ENCODE measurements at regions not wholly inside any gene's neighbourhood (a gene's known extent, or its start where the extent isn't known, plus 50 kb on each side); places are given as distances from the start of the nearest gene placed in this dataset.
"Not testable (repeated sequence)": the region's sequence is repeated elsewhere in the genome, so short reads cannot be mapped to it uniquely, and the experiment has no call there.

DNA sequence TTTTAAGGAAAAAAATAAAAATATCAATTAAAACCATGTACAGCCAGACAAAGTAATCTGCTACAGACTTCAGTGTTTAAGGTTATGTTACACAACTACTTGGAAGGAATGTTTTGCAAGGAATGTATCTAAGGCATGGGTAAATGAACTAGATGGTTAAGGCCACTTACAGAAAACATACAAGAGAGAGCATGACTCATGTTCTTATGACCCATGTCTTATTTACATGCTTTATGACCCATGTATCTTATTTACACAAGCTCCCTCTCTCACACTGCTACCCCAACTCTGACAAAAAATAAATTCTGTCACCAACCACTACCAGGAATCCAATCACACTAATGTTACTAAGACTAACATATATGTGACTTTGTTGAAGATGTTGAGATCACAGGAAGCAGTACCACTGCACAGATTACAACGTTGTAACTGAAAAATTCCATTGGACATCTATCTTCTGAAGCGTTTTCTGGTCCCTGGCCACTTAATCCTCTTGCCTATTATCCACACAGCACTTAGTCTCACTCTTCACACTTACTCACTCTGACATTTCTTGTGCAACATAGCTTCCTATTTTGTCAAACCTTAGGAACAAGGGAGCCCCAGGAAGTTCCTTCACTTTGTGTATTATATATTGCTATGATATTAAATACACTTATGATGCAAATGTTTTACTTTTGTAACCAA, 1630.1 kb upstream of the C9orf72 start:
- no peak for DNase-seq

DNA sequence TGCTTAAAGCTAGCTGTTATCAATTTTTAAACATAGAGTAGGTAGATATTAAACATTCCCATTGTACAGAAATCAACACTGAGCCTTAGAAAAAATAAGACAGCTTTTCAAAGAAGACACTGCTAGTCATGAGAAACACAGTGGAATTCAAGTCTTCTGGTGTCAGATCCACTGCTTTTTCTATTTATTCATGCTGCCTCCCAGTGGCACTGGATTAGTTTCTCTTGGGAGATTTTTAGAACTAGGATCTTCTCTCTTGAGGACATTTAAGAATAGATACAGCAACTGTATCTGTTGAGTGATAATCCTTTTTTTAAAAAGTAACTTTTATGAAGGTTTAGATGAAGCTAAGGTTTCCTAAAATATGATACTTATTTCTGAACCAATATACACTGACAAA, 1635.4 kb upstream of the C9orf72 start:
- DNase-seq, result no peak

DNA sequence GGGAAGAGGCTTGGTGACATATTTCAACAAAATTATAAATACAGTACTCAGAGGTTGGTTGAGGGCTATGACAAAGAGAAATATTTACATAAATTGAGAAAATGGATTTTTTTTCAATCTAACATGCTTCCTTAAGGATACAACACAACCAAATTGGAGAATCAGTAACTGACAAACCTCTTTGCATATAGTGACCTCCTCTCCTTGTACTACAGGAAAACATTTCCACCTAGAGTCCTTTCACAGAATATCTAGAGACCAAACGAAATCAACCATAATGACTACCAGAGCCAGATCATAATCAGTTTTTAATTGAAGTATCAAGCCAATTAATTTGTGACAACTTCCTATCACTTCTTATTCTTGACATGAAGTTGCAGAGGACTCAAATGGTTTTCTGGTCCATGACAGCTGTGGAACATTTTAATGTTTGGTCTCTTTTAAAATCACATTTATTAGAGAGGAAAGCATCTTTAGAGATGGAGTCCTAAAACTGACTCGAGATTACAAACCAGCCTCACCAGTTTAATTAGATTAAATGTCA, 1636.5 kb upstream of the C9orf72 start:
- no peak for DNase-seq

DNA sequence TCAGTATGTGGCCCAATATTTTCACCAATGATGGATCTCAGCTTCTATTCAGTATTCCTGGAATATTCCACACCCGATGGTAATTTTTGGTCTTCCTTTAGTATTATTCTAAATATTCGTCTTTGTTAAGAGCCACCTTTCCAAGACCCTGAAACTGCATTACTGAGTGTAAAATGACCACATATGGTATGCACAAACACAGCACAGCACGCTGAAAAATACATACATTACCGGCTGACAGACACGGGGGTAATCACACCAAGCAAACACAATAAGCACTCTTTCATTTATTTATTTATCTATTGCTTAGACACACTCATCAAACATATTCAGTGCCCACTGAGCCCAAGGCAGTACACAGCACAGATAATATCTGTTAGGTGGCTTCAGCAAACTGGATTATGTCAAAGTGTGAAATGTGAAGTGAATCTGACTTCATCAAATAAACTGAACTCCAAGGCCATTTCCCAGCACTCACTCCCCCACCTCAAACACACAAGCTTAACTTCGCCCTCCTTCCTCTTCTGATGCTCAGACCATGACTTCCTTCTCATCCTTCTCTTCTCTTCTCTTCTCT, 1637.8 kb upstream of the C9orf72 start:
- no peak for DNase-seq

DNA sequence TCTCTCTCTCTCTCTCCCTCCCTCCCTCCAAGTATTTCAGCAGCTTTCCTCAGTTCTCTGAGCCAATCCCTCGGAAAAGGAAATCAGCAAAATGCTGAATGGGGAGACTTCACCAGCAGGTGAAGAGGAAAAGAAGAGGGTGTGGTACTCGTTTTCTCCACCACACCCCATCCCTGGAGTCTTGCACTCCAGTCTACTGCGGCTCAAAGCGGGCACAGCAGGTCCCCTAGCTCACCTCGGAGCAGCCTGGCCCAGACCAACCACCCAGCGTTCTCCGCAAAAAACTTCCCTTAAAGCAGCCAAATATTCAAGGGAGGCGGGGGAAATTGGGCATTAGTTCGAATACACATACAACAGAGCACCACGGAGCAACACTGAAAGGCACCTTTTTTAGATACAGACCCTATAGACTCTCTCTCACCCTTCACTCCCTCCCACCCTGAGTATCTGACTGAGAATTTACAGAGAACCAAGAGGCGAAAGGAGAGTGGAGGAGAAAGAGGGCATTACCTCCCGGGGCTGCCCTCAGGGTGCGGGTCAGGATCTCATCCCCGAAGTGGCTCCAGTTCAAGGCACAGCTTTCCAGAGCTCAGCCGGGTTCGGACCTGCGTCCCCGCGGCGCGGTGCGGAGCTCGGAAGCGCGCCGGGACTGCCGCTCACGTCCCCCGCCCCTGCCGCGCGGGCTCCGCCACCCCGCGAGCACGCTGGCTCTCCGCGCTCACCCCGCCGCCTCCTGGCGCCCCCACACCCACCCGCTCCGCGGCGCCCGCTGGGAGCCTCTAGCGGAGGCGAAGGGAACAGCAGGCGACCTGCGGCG, 1638.5 kb upstream of the C9orf72 start:
- DNase-seq, result peak; percentile 77

DNA sequence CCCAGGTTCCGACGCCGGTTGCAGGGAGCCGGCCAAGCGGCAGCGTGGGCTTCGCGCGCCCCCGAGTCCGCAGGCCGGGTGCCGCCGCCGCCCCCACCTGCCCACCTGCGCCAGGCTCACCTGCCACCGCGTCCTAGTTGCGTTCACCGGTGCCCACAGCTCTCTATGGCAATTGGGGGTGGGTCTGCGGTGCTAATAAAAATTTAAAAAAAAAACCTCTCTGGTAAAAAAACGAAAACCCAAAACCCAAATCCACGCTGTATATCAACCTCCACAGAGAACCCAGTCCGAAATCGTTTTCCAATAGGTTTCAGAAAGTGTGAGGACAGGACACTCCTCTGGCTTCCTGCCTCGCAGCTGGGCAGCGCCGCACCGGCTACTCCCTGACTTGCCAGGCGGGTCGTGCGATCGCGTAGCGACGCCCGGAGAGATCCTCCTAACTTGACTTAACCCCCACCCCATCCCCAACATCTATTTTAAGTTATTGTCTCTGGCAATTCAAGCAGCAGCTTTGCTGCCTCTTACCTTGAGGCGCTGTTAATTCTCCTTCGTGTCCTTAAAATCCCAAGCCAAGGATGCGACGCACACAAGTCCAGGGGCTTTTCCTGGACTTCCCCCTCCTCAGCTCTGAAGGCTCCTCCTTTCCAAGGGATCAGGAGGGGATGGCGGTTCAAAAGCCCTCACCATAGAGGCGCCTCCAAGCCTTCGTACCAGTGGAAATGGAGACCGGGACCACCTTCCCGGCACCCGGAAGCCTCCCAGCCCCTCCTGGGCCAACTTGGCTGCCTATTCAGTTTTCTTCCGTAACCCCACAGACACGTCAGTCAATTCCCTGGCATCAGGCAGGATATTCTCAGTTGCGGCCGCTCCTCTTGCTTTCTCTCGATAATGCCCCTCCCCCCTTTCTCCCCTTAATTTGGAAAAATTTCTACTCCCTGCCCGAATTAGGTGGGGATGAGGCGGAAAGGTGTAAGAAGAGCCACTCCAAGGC, 1639.4 kb upstream of the C9orf72 start:
- peak; percentile 51 for DNase-seq

DNA sequence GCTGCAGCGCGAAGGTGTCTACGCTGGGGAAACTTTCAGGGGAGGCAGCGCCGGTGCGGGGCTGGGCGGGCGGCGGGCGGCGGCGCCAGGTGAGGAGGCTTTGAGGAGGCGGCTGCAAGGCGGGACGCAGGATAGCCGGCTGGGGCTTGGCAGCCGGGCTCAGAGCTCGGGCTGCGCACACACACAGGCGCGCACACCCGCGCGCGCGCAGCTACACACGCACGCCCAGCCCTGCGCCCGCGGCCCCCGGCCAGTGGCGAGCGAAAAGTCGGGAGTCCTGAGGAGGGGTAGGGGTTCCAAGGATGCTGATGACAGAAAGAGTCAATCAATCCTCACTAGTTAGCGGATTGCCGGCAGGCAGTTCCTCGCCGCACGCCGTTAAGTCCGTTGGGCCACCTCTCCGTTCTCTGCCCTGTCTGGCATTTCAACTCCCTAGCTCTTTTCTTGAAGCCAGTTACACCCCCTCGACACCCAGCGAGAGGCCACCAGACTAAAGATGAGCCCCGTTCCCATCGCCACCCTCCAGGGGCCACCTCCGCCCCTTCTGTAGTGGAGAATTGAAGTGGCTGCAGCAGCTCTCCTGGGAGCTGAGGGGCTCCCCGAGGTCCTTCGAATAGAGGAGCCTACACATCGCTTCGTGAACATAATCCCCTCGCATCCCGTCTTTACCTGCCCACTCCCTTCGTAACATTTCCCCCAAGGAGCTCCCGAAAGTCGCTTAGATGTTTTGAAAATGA, 1640.3 kb upstream of the C9orf72 start, which contains the start of gene LINGO2:
LINGO2 (minus strand) TSS at position 185 of the 737 bp plus-strand sequence.
- DNase-seq, result peak; percentile 49

DNA sequence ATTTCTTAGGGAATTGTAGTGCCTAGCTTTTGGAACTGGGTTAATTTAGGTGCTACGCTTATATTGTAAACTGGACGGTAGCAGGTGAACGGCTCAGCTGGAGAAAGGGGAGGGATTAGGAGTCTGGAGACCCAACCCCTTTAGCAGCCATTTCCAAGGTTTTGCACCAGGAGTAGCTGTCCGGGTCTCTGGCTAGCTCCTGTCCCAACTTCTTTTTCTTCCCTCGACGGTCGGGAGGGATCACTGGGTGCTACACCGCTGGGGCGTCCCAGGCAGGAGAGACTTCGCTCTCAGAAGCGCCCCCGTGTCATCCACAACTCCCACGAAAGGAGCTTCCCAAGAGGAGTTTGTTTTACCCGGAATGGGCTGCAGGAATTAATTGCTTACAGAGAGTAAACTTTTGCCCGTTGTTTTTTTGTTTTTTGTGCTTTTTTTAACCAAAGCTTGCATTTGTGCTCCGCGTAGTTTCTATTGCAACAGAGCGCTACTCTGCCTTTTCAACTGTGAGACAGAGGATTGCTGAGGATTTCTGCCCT, 1640.9 kb upstream of the C9orf72 start:
- DNase-seq, result no peak

DNA sequence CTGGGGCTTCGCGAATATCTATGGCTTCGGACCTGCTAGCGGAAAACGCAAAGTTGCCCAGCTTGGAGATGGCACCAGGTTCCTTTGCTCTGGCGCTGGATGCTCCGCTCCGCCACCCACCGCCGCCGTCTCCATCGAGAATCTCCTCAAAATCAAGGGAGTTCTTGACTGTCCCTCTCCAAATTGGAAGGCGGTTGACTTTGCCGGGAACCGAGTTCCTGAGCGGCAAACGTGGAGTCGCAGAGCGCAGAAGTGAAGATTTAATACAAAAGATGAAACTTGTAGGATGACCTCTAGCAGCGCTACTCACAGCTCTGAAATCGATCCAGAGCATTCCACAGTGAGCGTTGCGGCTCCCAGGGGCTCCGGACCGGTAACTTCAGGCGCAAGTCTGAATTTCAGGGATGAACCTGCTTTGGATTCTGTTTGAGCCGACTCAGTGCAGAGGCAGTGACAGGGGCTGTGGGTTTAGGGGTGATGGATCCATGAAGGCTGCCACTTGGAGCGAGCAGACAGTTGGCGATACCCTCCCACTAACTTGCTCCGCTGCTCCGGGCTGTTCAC, 1641.5 kb upstream of the C9orf72 start:
- DNase-seq, result no peak

DNA sequence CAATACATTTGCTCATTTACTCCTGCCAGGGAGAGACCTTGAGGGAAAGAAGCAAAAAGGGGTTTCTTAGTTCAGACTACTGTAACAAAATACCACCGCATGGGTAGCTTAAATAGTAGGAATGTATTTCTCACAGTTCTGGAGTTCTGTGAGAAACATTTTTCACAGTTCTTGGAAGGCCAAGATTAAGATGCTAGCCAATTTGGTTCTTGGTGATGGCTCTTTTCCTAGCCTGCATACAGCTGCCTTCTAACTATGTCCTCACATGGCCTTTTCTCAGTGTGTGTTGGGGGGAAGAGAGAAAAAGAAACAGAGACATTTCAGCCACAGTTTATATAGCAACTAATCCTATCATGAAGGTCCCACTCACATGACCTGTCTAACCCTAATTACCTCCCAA, 1644.7 kb upstream of the C9orf72 start:
- DNase-seq, result no peak

DNA sequence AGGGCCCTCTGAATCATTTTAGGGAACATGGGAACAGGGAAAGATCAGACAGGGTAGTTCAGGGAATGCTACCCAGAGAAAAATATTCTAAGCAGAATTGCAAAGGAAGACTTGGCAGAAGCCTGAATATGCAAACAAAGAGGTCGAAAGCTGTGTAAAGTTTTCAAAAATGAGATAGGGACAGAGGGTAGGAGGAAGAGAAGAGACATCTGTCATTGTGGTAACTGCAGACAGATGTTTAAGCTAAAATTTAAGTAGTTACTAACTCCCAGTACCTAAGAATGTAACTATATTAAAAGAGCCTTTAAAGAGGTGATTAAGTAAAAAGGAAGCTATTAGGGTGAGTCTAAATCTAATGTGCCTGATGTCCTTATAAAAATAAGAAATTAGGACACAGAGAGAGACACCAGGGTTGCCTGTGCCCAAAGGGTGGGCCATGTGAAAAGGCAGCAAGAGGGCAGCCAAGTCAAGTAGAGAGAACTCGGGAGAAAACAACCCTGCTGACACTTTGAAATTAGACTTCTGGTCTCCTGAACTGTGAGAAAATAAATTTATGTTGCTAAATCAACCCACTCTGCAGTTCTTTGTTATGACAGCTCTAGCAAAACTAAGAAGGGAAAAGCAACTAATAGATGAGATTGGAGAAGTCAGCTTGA, 1647.4 kb upstream of the C9orf72 start:
- DNase-seq, result no peak

DNA sequence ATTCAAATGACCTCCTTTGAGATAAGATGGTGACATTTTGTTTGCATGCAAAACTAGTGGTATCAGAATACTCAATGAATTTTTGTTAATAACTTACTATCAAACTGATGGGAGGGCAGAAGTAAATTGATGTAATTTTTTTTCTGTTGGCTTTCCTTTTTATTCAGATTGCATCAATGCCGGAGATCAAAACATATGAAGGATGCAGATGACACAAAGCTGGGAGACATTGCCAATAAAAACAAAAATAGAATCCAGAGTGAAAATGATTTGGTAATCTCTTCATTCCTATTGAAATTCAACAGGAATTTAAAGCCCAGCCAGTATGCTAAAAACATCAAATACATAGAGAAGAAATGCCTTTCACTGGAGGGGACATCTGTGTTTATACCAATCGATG, 1655.3 kb upstream of the C9orf72 start:
- DNase-seq, result no peak

DNA sequence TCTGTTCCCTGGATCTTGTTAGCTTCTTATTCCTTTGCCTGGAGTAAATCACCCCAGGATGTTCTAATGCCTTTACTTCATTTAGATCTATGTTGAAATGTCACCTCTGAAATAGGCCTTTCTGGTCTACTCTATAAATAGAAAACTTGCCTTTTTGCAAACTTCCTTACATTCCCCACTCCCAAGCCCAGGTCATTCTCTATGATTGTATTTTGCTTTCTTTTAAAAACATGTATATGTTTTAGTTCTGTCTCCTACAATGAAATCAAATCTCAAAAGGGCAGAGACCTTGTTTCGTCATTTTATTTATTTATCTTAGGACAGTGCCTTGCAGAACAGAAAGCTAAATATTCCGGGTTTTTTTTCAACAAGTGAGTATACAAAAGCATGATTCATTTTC, 1657.7 kb upstream of the C9orf72 start:
- no peak for DNase-seq

DNA sequence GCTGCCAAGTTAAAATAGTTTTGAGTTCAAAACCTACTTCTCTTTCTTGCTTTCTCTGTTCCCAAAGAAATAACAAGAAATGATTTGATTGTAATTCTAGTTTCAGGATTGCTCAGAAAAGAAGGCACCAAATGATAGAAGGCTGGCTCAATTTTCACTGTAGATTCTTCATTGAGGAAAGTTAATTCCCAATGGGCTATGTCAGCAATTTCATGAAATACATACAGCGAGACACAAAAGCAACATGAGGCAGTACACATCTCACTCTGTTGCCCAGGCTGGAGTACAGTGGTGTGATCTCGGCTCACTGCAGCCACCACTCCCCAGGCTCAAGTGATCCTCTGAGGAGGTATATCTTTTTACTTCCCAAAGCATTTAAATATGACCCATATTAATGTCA, 1659.9 kb upstream of the C9orf72 start:
- no peak for DNase-seq

DNA sequence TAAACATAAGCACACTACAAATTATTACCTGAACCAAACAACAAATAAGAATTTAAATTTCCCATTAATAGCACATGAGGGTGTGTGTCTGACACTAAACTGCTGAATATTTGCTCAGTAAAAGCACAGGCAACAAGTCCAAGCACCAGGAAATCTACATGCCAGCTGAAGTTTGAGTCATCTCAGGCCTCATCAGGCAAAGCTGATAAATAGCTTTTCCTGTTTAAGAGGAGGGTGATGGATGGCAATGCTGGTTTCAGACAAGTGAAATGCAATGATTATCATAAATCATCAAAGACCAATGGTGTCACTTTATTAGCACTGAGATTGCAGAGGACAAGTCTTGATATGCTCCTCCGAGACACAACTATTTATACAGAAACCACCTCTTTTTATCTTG, 1668.0 kb upstream of the C9orf72 start:
- DNase-seq, result no peak

DNA sequence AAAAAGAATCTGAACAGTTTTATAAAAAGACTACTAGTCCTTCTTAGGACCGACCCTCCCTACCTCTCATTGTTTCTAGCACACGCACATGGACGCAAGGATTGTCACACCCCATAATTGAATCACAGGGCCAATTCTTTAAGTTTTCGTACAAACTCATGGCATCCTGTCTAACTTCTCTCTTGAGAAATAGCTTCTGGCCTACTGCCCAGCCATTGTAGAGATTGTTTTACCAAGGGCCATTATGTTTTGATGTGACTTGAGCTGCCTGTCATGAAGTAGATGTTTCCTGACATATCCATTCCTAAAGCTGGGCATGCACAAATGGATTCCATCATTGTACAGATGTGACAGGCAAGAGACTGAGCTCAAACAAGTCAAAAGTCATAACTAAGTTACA, 1672.1 kb upstream of the C9orf72 start:
- no peak for DNase-seq

DNA sequence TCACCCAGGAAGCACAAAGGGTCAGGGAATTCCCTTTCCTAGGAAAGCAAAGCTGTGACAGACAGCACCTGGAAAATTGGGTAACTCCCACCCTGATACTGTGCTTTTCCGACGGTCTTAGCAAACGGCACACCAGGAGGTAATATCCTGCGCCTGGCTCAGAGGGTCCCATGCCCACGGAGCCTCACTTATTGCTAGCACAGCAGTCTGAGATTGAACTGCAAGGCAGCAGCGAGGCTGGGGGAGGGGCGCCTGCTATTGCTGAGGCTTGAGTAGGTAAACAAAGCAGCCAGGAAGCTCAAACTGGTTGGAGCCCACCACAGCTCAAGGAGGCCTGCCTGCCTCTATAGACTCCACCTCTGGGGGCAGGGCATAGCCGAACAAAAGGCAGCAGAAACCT, 1697.1 kb upstream of the C9orf72 start:
- DNase-seq, result not testable (repeated sequence)

DNA sequence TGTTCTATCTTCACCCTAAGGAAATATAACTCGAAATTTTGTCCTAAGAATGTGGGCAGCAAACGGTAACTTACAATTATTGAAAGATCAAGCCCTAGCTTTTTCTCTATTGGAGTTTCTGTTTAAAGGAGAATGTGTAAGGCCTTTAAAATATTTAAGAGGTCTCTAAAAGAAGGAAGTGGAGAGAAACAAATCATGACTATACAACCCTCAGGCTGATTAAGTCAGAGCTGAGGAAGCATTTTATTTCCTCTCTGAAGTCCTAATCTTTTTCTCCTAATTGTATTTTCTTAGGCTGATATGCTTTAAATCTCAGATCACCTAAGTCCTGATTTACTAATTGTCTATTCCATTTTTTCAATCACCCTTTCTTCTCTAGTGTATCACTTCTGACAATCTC, 1708.8 kb upstream of the C9orf72 start:
- DNase-seq, result no peak

DNA sequence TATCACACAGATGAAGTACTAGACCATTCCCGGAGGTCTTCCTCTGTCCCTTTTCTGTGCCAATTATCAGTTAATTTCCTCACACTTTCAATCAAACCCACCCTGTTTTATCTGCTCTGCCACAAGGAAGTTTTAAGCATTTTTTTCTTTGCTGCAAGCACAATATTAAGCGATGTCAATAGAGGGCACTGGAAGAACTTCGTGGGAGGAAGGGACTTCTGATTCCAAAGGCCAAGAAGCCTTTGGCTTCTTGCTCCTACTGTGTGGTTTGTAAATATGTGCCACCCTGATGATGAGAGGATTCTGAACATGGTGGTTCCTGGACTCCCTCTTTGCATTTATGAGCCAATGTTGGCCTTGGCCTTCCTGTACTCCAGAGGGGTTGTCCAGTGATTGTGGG, 1712.5 kb upstream of the C9orf72 start:
- no peak for DNase-seq

DNA sequence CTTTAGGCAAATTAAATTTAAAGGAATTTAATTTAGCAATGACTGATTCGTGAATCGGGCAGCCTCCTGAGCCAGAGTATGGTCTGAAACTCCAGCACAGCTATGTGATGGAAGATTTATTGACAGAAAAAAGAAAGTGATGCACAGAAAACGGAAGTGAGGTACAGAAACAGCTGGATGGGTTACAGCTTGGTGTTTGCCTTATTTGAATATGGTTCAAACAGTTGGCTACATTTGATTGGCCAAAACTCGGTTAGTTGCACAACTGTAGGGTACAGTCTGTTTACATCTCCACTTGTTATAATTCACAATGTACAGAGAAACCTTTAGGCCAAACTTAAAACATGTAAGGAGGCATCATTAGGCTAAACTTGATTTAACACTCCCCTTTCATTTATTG, 1716.1 kb upstream of the C9orf72 start:
- DNase-seq, result no peak

DNA sequence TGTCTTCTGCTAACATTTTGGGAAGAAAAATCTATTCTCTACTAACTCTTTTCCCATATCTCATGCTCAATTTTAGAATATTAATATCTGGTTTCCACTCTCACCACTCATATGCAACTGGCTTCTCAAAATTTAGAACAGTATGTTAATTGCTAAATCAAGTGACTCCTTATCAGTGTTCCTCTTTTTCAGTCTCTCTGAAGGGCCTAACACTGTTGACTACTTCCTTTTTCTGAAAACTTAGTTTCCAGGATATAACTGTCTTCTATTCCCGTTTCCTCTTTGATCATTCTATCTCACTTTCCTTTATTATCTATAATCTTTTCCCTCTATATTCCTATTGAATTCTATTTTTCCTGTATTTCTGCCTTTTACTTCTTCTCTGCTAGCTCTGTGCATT, 1717.2 kb upstream of the C9orf72 start:
- DNase-seq, result no peak
